ENCODE measurements at regions not wholly inside any gene's neighbourhood (a gene's known extent, or its start where the extent isn't known, plus 50 kb on each side); places are given as distances from the start of the nearest gene placed in this dataset.

- Histone ChIP-seq H3K9me3 (no peaks in the 10 kb centered on the region), H3K36me3 (no peaks in the 10 kb centered on the region), H3K27me3 (replicated peaks; ENCODE audit: insufficient read depth) (no peaks in the 10 kb centered on the region), H3K4me3 (no peak overlapping the region), H3K4me1 (ENCODE audit: control insufficient read depth in 1 of 2, low read depth in 2 of 2) (peaks cover 7 to 8% of the 10 kb centered on the region in 2 donors), H3K27ac (no peak overlapping the region)
- ATAC-seq (ENCODE audit: insufficient number of reproducible peaks, low FRiP score, low read depth) = no peak
- TF ChIP-seq CTCF (IDR thresholded peaks at IDR 0.05) = no peak
- no peak for DNase-seq (ENCODE audit: low spot score)
Measured at GRCh38 chr5:111585946-111586345, 73.6 kb upstream of the STARD4 start.

GRCh38 chr5:111585291-111585690 is 73.0 kb upstream of the STARD4 start:
- Histone ChIP-seq H3K4me1 (ENCODE audit: control insufficient read depth in 1 of 2, low read depth in 2 of 2) (peaks cover 7 to 8% of the 10 kb centered on the region in 2 donors), H3K27ac (no peak overlapping the region), H3K36me3 (no peaks in the 10 kb centered on the region), H3K4me3 (no peak overlapping the region), H3K27me3 (replicated peaks; ENCODE audit: insufficient read depth) (no peaks in the 10 kb centered on the region), H3K9me3 (no peaks in the 10 kb centered on the region)
- TF ChIP-seq CTCF (IDR thresholded peaks at IDR 0.05) = no peak
- ATAC-seq (ENCODE audit: insufficient number of reproducible peaks, low FRiP score, low read depth) = no peak
- no peak for DNase-seq (ENCODE audit: low spot score)

- no peak overlapping the region for H3K27ac ChIP-seq
- peaks cover 7 to 8% of the 10 kb centered on the region in 2 donors for H3K4me1 ChIP-seq (ENCODE audit: control insufficient read depth in 1 of 2, low read depth in 2 of 2)
- TF ChIP-seq CTCF (IDR thresholded peaks at IDR 0.05) = no peak
- no peak for ATAC-seq (ENCODE audit: insufficient number of reproducible peaks, low FRiP score, low read depth)
- no peaks in the 10 kb centered on the region for H3K9me3 ChIP-seq
- H3K4me3 ChIP-seq = no peak overlapping the region
- DNase-seq (ENCODE audit: low spot score) = no peak
- no peaks in the 10 kb centered on the region for H3K27me3 ChIP-seq (replicated peaks; ENCODE audit: insufficient read depth)
- H3K36me3 ChIP-seq = no peaks in the 10 kb centered on the region
Measured at GRCh38 chr5:111584651-111585050, 72.3 kb upstream of the STARD4 start.

- ATAC-seq (ENCODE audit: insufficient number of reproducible peaks, low FRiP score, low read depth) (no peak), DNase-seq (ENCODE audit: low spot score) (no peak)
- Histone ChIP-seq H3K27ac (no peak overlapping the region), H3K36me3 (no peaks in the 10 kb centered on the region), H3K4me1 (ENCODE audit: control insufficient read depth in 1 of 2, low read depth in 2 of 2) (peaks cover 7 to 8% of the 10 kb centered on the region in 2 donors), H3K9me3 (no peaks in the 10 kb centered on the region), H3K27me3 (replicated peaks; ENCODE audit: insufficient read depth) (no peaks in the 10 kb centered on the region), H3K4me3 (no peak overlapping the region)
- TF ChIP-seq CTCF (IDR thresholded peaks at IDR 0.05) = no peak
Measured at GRCh38 chr5:111583758-111584203, 71.4 kb upstream of the STARD4 start.

- Histone ChIP-seq H3K27me3 (replicated peaks; ENCODE audit: insufficient read depth) (no peaks in the 10 kb centered on the region), H3K27ac (no peak overlapping the region), H3K4me3 (no peak overlapping the region), H3K36me3 (no peaks in the 10 kb centered on the region), H3K4me1 (ENCODE audit: control insufficient read depth in 1 of 2, low read depth in 2 of 2) (peaks cover 7 to 8% of the 10 kb centered on the region in 2 donors), H3K9me3 (no peaks in the 10 kb centered on the region)
- ATAC-seq (ENCODE audit: insufficient number of reproducible peaks, low FRiP score, low read depth) (no peak), DNase-seq (ENCODE audit: low spot score) (no peak)
- no peak for TF ChIP-seq CTCF (IDR thresholded peaks at IDR 0.05)
Measured at GRCh38 chr5:111582993-111583601, 70.8 kb upstream of the STARD4 start.
